Fibroblast of villous mesenchyme (primary cell): ENCODE measurements at regions not wholly inside any gene's neighbourhood (a gene's known extent, or its start where the extent isn't known, plus 50 kb on each side); places are given as distances from the start of the nearest gene placed in this dataset.

Experiments used
- DNase-seq: peaks from one replicate; pipeline ENCODE4 v3.0.0-alpha.2; 2010; ENCODE audit warnings: low read depth
- H3K4me3 ChIP-seq: 2 replicates; pipeline ENCODE4 v1.5.1; 2011; ENCODE audit warnings: low read depth, mild to moderate bottlenecking, low read length
- TF ChIP-seq, protein P1 (sequence below): IDR thresholded peaks from 2 replicates; pipeline ENCODE4 v1.5.1; 2012; ENCODE audit warnings: low read depth, mild to moderate bottlenecking, low read length; ENCODE audit not compliant: insufficient read depth

DNA sequence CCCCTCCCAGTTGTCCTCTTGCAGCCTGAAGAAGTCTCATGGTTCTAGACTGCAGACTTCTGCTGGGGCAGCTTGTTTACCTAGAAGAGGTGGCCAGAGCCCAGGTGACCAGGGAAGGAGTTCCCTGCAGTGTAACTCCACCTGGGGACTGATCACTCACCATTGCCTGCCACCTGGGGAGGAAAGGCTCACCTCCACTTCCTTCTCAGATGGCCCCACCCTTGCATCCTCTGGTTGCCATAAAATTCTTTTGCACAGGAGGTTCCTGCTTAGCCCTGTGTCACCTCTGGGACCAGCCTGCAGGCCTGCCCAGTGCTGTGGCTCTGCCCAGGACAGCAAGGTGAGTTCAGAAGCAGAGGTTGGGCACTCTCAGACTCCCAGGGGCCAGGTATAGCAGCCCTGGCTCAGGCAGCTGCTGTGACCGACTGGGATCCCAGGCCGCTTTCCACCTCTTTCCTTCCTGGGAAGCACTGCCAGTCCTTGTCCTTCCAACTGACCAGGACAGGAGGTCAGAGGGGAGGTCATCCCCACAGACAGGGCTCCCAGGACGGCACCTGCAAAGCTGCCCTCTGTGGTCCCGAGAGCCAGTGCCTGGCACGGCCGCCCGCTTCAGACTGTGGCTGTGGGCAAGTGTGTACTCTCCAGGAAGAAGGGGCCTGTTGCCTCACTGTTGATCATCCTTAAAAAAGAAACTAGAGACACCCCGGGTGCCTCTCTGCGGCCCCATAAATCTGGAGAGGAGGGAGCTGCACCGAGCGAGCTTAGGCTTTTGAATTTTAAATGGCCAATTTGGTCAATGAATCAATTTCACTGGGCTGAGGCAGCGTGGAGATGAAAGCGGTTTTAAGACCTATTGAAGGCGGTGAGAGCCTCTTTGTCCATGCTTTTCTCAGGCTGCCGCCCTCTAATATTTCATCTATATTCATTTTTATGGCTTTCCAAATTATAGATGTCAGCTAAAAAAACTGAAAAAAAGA lies 79.5 kb upstream of the C14orf180 start:
- no peak overlapping the region for H3K4me3 ChIP-seq
- TF ChIP-seq, protein P1, sequence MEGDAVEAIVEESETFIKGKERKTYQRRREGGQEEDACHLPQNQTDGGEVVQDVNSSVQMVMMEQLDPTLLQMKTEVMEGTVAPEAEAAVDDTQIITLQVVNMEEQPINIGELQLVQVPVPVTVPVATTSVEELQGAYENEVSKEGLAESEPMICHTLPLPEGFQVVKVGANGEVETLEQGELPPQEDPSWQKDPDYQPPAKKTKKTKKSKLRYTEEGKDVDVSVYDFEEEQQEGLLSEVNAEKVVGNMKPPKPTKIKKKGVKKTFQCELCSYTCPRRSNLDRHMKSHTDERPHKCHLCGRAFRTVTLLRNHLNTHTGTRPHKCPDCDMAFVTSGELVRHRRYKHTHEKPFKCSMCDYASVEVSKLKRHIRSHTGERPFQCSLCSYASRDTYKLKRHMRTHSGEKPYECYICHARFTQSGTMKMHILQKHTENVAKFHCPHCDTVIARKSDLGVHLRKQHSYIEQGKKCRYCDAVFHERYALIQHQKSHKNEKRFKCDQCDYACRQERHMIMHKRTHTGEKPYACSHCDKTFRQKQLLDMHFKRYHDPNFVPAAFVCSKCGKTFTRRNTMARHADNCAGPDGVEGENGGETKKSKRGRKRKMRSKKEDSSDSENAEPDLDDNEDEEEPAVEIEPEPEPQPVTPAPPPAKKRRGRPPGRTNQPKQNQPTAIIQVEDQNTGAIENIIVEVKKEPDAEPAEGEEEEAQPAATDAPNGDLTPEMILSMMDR = no peak
- DNase-seq = no peak

DNA sequence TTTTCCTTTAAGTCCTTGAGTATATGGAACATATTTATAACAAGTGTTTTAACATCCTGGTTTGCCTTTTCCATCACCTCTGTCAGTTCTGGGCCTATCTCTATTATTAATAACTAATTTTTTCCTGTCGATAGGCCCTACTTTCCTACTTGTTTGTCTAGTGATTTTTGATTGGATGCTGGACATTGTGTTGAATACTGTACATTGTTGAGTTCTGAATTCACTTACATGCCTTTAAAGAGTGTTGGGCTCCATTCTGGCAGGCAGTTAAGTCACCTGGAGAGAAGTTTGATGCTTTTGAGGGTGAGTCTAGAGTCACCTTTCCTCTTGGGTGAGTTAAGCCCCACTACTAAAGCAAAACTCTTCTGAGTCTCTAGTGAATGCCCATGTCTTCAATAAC lies 77.5 kb upstream of the C14orf180 start:
- H3K4me3 ChIP-seq = no peak overlapping the region
- TF ChIP-seq, protein P1 = no peak
- DNase-seq = no peak

DNA sequence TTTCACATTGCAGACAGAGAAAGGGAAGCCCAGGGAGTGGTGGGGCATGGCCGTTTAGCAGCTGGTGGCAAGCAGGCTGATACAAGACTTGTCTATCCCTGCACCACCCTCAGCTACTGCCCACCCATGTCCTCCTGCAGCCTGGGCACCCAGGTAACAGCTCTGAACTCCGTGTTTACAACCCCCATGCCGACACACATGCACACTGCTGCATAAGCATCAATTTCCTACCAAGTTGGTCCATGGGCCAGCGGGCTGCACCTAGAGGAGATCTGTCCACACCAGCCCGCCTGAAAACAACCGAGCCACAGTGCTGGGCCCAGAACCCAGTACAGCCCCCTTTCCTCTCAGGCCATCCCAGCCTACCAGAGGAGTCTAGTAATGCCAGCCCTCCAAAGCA lies 75.9 kb upstream of the C14orf180 start:
- TF ChIP-seq, protein P1 = no peak
- no peak for DNase-seq
- no peak overlapping the region for H3K4me3 ChIP-seq

DNA sequence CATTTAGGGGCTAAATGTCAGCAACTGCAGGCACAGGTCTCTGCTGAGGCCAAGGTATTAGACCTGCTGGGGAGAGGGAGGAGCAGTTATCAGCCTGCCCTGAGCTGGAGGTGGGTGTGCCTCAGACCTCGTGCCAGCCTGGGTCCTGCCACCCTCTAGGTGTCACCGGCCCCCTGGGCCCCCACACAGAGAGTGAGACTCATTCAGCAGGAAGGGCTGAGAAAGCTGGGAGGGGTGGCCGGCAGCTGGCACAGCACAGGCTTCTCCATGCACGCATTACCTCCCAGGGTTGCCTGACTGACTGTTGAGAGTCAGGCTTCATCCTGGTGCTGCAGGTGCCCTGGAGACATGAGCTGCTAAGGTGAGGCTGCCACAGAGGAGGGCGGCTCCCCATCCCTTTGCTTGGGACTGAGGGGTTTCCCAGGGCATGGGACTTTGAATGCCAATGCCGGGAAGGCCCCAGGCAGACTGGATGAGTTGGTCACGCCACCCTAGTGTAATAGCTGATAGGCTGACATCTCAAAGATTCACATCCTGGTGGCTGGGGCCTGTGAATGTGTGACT lies 75.3 kb upstream of the C14orf180 start:
- DNase-seq = no peak

DNA sequence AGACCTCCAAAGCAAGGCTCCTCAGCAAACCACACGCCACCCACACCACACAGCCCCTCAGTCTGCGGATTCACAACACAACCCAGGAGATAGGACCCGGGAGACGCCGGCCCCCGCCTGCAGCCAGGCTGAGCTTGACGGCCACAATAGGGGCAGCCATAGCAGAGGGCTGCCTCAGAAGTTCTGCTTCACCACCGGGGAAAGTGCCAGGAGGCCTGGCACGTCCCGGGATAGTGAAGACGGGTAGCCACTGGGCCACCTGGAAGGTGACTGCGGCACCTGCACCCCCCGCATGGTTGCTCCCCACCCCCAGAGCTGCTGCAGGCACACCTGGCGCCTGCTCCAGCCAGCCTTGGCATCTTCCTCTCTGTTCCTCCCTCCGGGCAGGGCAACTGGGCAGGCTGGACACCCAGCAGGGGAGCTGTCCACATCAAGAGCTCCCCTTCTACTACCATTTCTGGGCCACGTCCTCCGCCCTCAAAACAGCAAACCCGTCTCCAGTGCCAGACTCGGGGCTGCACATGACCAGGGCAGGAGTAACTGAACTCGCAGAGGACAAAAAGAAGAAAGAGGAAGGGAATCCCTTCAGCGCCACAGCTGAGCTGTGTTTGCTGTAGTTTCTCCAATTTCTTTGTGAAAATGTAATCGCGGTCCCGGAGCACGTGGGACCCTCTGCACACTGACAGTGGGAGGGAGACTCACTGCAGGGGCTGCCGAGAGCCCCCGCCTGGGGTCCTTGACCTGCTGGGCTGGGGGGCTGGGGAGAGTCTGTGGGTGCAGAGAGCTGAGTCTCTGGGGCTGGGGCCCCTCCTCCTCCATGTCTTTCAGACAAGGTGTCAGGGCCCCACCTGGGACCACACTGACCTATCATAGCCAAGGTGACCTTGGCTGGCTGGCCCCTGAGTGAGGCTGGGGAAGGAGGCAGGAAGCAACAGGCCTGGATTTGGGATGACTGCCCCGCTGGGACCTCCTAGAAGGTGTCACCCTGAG lies 74.2 kb upstream of the C14orf180 start:
- DNase-seq = no peak
- H3K4me3 ChIP-seq = no peak overlapping the region
- TF ChIP-seq, protein P1 = no peak

More for the DNA sequence above, 75.3 kb upstream of the C14orf180 start:
- TF ChIP-seq, protein P1 = no peak
- H3K4me3 ChIP-seq = no peak overlapping the region

DNA sequence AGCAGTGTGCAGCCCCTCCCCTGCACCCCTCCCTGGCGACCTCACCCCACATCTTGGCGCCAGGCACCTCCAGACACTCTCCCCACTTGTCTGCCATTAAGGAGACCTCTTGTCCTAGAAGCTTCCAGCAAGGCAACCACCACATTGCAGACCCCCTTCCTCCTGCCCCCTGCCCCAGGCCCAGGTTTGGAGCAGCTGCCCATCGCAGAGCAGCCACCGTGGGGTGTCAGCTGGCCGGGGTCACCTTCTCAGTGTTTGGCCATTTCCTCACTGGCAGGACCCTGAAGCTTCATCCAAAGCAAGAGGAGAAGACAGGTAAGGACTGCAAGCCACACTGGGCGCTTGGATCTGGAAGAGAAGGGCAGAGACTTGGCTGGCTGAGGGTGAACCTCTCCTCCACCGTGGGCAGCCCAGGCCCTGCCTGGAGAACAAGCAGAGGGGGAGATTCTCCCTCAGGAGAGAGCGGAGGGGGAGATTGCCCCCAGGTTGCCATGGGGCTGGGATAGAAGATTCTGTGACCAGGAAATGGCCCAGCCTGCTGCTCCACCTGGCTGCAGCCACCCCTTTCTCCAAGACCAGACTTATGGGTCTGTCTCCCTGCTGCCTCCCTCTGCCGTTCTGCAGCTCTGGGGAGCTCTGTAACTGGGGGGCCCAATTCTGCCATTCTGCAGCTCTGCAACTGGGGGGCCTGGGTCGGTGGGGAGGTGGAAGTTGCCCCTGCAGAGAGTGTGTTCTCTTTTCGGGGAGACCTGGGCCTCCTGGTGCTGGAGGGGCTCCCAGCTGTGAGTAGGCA lies 72.9 kb upstream of the C14orf180 start:
- H3K4me3 ChIP-seq = no peak overlapping the region
- TF ChIP-seq, protein P1 = no peak
- DNase-seq = no peak
